AG04449 (cell line): ENCODE measurements at regions not wholly inside any gene's neighbourhood (a gene's known extent, or its start where the extent isn't known, plus 50 kb on each side); places are given as distances from the start of the nearest gene placed in this dataset.

Experiments used
- CTCF ChIA-PET: fragments of 350-600 bp; formaldehyde crosslinking; extraction: SDS; loops from one replicate; lab custom pipeline; 2021; ENCODE audit warnings: antibody characterized with exemption; lab: Yijun Ruan, JAX
- POLR2A ChIA-PET: fragments of 400-600, 350-600 bp; formaldehyde crosslinking; extraction: SDS; loops from one replicate; lab custom pipeline; 2020; ENCODE audit warnings: antibody characterized with exemption, inconsistent platforms; lab: Yijun Ruan, JAX
- DNase-seq: peaks from one replicate; pipeline ENCODE4 v3.0.0-alpha.2; 2010; ENCODE audit warnings: low read depth, low spot score
- H3K4me3 ChIP-seq: 2 replicates; pipeline ENCODE4 v1.5.1; 2011; ENCODE audit warnings: low read depth, mild to moderate bottlenecking, control low read depth, low read length
- CTCF ChIP-seq: IDR thresholded peaks from one replicate; pipeline ENCODE4 v1.5.1; 2011; ENCODE audit warnings: mild to moderate bottlenecking, moderate library complexity, low read length, control low read depth, inconsistent platforms; ENCODE audit not compliant: insufficient read depth; ENCODE audit errors: missing control alignments

- TF ChIP-seq CTCF = no peak
- no peak for DNase-seq
- ChIA-PET CTCF (no interaction called here), POLR2A (no interaction called here)
- no peak overlapping the region for H3K4me3 ChIP-seq
Measured at GRCh38 chr12:118706437-118706836, 274.9 kb upstream of the SRRM4 start.

GRCh38 chr12:118709946-118710345 is 271.4 kb upstream of the SRRM4 start:
- no peak for DNase-seq
- POLR2A ChIA-PET = no interaction called here

GRCh38 chr12:118711185-118711584 is 270.2 kb upstream of the SRRM4 start:
- ChIA-PET CTCF (no interaction called here), POLR2A (no interaction called here)
- DNase-seq = no peak
- TF ChIP-seq CTCF = no peak
- H3K4me3 ChIP-seq = no peak overlapping the region

More at GRCh38 chr12:118709946-118710345, 271.4 kb upstream of the SRRM4 start:
- CTCF ChIA-PET = no interaction called here
- no peak overlapping the region for H3K4me3 ChIP-seq
- TF ChIP-seq CTCF = no peak

GRCh38 chr12:118714051-118714460 is 267.3 kb upstream of the SRRM4 start:
- no peak for DNase-seq

GRCh38 chr12:118714500-118714899 is 266.8 kb upstream of the SRRM4 start:
- H3K4me3 ChIP-seq = no peak overlapping the region
- no peak for TF ChIP-seq CTCF
- POLR2A ChIA-PET = no interaction called here
- CTCF ChIA-PET = no interaction called here
- DNase-seq = no peak

More at GRCh38 chr12:118714051-118714460, 267.3 kb upstream of the SRRM4 start:
- POLR2A ChIA-PET = no interaction called here
- CTCF ChIA-PET = no interaction called here
- no peak overlapping the region for H3K4me3 ChIP-seq
- TF ChIP-seq CTCF = no peak

GRCh38 chr12:118715647-118716046 is 265.7 kb upstream of the SRRM4 start:
- DNase-seq = no peak
- no peak overlapping the region for H3K4me3 ChIP-seq
- ChIA-PET CTCF (no interaction called here), POLR2A (no interaction called here)
- TF ChIP-seq CTCF = no peak
